ENCODE measurements at regions not wholly inside any gene's neighbourhood (a gene's known extent, or its start where the extent isn't known, plus 50 kb on each side); places are given as distances from the start of the nearest gene placed in this dataset.

DNA sequence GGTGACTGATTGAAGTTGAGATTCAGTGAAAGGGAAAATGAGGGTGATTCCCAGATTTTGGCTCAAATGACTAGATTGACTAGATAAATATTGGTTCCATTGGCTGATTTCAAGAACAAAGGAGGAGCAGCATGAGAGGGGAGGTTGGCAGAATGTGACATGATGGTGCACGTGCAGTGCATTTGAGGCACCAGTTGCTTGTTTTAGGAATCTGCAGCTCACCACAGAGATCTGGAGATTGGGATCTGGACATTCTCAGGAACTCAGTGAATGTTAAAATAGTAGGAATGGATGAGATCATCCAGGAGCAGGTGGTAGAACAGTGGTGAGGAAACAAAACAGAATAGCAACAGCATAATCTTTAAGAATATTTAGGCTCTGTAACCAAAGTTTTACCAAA, 496.3 kb downstream of the DHX35 start:
- no peak for DNase-seq
- in situ Hi-C loops (cut with HindIII; ENCODE audit: low pct_ligation_motif_present, low sequenced_read_pairs): no loop called here
- no peak overlapping the region for H3K27ac ChIP-seq
- no peaks in the 10 kb centered on the region for H3K27me3 ChIP-seq (replicated peaks)
- TF ChIP-seq, protein P1, sequence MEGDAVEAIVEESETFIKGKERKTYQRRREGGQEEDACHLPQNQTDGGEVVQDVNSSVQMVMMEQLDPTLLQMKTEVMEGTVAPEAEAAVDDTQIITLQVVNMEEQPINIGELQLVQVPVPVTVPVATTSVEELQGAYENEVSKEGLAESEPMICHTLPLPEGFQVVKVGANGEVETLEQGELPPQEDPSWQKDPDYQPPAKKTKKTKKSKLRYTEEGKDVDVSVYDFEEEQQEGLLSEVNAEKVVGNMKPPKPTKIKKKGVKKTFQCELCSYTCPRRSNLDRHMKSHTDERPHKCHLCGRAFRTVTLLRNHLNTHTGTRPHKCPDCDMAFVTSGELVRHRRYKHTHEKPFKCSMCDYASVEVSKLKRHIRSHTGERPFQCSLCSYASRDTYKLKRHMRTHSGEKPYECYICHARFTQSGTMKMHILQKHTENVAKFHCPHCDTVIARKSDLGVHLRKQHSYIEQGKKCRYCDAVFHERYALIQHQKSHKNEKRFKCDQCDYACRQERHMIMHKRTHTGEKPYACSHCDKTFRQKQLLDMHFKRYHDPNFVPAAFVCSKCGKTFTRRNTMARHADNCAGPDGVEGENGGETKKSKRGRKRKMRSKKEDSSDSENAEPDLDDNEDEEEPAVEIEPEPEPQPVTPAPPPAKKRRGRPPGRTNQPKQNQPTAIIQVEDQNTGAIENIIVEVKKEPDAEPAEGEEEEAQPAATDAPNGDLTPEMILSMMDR (IDR thresholded peaks at IDR 0.05; ENCODE audit: low read depth, low read length, missing control alignments): no peak
- H3K36me3 ChIP-seq (replicated peaks): no peaks in the 10 kb centered on the region
- no peak overlapping the region for H3K4me3 ChIP-seq (ENCODE audit: low read depth, low read length)

DNA sequence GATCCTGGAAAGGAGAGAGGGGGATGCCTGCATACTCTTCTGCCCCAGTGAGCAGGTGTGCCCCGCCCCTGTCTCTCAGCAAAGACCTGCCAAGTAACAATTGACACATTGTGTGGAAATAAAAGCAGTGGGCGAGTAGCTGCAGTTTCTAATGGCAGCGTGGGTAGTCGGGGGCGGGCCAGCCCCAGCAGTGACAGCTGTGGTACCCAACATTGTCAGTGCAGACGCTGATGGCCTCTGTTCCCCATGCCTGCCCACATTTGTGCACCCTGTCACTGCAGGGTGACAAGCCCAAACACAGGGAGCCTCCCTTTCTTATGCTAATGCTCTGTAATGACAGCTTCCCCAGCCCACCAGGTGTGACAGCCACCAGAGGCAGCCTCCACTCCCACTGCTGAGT, 491.7 kb downstream of the DHX35 start:
- in situ Hi-C loops (cut with HindIII; ENCODE audit: low pct_ligation_motif_present, low sequenced_read_pairs): no loop called here
- H3K27me3 ChIP-seq (replicated peaks): no peaks in the 10 kb centered on the region
- no peak overlapping the region for H3K27ac ChIP-seq
- DNase-seq: no peak
- no peaks in the 10 kb centered on the region for H3K36me3 ChIP-seq (replicated peaks)
- TF ChIP-seq, protein P1 (IDR thresholded peaks at IDR 0.05; ENCODE audit: low read depth, low read length, missing control alignments): no peak
- H3K4me3 ChIP-seq (ENCODE audit: low read depth, low read length): no peak overlapping the region

DNA sequence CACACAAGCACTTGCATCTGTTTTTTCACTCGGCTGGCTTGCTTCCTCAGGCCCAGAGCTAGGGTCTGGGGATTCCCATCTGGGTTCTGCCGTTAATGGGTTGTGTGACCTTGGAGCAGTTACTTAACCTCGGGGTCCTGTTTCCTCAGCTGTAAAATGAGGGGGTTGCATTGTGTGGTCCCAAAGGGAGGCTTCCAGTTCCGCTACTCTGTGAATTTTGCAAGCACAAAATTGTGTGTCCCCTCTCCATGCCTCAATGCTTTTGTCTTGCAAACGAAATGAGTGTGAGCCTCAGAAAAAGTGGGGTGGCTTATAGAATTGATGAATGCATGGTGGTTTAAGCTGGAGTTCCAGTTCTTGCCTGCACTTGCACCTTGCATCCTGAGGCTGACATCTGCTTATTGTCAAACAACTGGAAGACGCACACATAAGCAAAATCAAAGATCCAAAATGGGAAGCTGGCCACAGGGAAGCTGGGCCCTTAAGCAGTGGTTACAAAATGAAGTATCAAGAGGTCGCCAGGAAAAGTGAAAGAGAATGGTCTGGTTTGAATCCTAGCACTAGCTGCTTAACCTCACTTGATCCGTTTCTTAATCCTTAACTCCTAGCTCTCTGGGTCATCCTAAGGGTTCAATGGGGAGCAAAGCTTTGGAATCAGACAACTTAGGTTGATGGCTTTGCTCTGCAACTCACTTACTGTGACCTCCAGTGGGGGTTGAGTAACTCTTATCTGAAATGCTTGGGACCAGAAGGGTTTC, 490.6 kb downstream of the DHX35 start:
- H3K4me3 ChIP-seq (ENCODE audit: low read depth, low read length): no peak overlapping the region

DNA sequence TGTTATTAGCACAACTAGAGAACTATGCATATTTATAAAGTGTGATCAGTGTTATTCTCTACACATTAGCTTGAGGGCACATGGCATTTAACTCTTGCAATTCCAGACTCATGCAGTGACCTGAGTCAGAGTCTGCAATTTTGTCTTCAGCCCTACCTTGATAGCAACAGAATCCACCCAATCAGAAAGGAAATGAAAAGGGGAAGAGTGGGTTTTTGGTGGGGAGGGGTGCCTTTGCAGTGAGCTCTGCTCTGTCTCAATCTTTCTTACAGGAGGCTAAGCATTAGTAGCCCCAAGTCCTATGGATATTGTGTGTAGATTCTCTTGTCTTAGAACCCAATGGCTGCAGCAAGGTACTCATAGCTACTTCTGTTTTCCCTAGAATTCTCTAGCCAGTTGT, 489.2 kb downstream of the DHX35 start:
- no peak overlapping the region for H3K4me3 ChIP-seq (ENCODE audit: low read depth, low read length)
- no peak overlapping the region for H3K27ac ChIP-seq
- no peaks in the 10 kb centered on the region for H3K27me3 ChIP-seq (replicated peaks)
- TF ChIP-seq, protein P1 (IDR thresholded peaks at IDR 0.05; ENCODE audit: low read depth, low read length, missing control alignments): no peak
- no peak for DNase-seq
- no peaks in the 10 kb centered on the region for H3K36me3 ChIP-seq (replicated peaks)
- in situ Hi-C loops (cut with HindIII; ENCODE audit: low pct_ligation_motif_present, low sequenced_read_pairs): no loop called here

More for the DNA sequence above, 490.6 kb downstream of the DHX35 start:
- H3K27me3 ChIP-seq (replicated peaks): no peaks in the 10 kb centered on the region
- TF ChIP-seq, protein P1 (IDR thresholded peaks at IDR 0.05; ENCODE audit: low read depth, low read length, missing control alignments): no peak
- no peaks in the 10 kb centered on the region for H3K36me3 ChIP-seq (replicated peaks)
- no peak for DNase-seq
- no peak overlapping the region for H3K27ac ChIP-seq
- in situ Hi-C loops (cut with HindIII; ENCODE audit: low pct_ligation_motif_present, low sequenced_read_pairs): no loop called here

DNA sequence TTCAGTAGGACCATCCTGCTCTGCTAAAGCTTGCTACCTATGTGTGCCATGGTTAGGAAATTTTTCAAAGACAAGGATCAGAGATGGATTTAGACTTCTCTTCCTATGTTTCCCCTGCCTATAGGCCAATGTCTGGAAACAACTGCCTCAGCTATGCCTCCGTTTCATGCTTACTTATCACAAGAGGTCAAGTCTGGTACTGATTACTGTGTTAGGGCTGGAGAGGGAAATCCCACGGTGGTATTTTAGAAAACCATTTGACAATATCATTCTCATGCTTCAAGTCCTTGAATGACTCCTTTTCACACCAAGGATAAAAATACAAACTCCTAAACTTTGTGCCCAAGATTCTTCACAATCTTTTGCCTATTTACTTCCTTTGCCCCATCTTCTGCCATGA, 484.3 kb downstream of the DHX35 start:
- DNase-seq: no peak
- Histone ChIP-seq H3K27me3 (replicated peaks) (no peaks in the 10 kb centered on the region), H3K4me3 (ENCODE audit: low read depth, low read length) (no peak overlapping the region), H3K27ac (no peak overlapping the region), H3K36me3 (replicated peaks) (no peaks in the 10 kb centered on the region)
- in situ Hi-C loops (cut with HindIII; ENCODE audit: low pct_ligation_motif_present, low sequenced_read_pairs): no loop called here
- TF ChIP-seq, protein P1 (IDR thresholded peaks at IDR 0.05; ENCODE audit: low read depth, low read length, missing control alignments): no peak

DNA sequence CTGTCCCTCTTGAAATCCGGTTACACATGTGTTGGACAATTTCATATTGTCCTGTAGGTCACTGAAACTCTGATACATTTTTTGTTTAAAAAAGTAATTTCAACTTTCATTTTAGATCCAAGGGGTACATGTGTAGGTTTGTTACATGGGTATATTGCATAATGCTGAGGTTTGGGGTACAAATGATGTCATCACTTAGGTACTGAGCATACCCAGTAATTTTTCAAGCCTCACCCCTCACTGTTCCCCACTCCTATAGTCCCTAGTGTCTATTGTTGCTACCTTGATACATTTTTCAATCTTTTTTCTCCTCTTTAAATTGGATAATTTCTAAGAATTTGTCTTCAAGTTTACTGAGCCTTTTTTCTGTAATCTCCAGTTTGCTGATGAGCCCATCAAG, 483.0 kb downstream of the DHX35 start:
- Histone ChIP-seq H3K36me3 (replicated peaks) (no peaks in the 10 kb centered on the region), H3K4me3 (ENCODE audit: low read depth, low read length) (no peak overlapping the region), H3K27ac (no peak overlapping the region), H3K27me3 (replicated peaks) (no peaks in the 10 kb centered on the region)
- DNase-seq: no peak
- TF ChIP-seq, protein P1 (IDR thresholded peaks at IDR 0.05; ENCODE audit: low read depth, low read length, missing control alignments): no peak
- in situ Hi-C loops (cut with HindIII; ENCODE audit: low pct_ligation_motif_present, low sequenced_read_pairs): no loop called here
